Endothelial cell of umbilical vein (primary cell): ENCODE measurements at regions not wholly inside any gene's neighbourhood (a gene's known extent, or its start where the extent isn't known, plus 50 kb on each side); places are given as distances from the start of the nearest gene placed in this dataset.
"Not testable (repeated sequence)": the region's sequence is repeated elsewhere in the genome, so short reads cannot be mapped to it uniquely, and the experiment has no call there.

Experiments
- EZH2 ChIP-seq: IDR thresholded peaks from 2 replicates; pipeline ENCODE4 v1.6.1; 2012; ENCODE audit warnings: borderline replicate concordance, low read depth, mild to moderate bottlenecking, moderate library complexity, low read length, inconsistent platforms; ENCODE audit not compliant: severe bottlenecking
- TF ChIP-seq, protein P1 (sequence below), 2 donors: IDR thresholded peaks; 1 replicate in 1 of 2; 2 replicates in 1 of 2; pipeline ENCODE4 v1.5.1; 2011; ENCODE audit warnings: low read length in 2 of 2, mild to moderate bottlenecking in 2 of 2, moderate library complexity in 2 of 2, control low read depth in 1 of 2, inconsistent platforms in 1 of 2, low read depth in 1 of 2; ENCODE audit not compliant: insufficient read depth in 1 of 2; ENCODE audit errors: extremely low read depth in 1 of 2

DNA sequence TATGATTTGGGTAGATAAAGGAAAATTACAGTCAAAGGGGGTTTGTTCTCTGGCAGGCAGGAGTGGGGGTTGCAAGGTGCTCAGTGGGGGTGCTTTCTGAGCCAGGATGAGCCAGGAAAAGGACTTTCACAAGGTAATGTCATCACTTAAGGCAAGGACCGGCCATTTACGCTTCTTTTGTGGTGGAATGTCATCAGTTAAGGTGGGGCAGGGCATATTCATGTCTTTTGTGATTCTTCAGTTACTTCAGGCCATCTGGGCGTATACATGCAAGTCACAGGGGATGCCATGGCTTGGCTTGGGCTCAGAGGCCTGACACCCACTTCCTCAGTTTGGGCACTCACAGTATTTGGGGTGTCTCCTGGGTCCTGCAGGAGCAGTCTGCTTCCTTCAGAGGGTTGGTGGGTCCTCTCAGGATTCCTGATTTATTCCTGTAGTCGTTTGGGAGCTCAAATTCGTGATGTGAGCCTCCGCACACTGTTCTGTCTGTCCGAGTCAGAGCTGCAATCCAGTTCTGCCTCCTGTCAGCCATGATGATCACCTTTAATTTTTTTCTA, 526.1 kb downstream of the NEBL start:
- TF ChIP-seq, protein P1, sequence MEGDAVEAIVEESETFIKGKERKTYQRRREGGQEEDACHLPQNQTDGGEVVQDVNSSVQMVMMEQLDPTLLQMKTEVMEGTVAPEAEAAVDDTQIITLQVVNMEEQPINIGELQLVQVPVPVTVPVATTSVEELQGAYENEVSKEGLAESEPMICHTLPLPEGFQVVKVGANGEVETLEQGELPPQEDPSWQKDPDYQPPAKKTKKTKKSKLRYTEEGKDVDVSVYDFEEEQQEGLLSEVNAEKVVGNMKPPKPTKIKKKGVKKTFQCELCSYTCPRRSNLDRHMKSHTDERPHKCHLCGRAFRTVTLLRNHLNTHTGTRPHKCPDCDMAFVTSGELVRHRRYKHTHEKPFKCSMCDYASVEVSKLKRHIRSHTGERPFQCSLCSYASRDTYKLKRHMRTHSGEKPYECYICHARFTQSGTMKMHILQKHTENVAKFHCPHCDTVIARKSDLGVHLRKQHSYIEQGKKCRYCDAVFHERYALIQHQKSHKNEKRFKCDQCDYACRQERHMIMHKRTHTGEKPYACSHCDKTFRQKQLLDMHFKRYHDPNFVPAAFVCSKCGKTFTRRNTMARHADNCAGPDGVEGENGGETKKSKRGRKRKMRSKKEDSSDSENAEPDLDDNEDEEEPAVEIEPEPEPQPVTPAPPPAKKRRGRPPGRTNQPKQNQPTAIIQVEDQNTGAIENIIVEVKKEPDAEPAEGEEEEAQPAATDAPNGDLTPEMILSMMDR (IDR thresholded peaks at IDR 0.05; ENCODE audit: extremely low read depth in 1 of 2, insufficient read depth in 1 of 2, low read depth in 1 of 2, low read length in 2 of 2), result not testable (repeated sequence)
- not testable (repeated sequence) for TF ChIP-seq EZH2
